ENCODE measurements at regions not wholly inside any gene's neighbourhood (a gene's known extent, or its start where the extent isn't known, plus 50 kb on each side); places are given as distances from the start of the nearest gene placed in this dataset.
A peak's percentile ranks its signal among the peaks of the same experiment; 100 is the strongest.

DNA sequence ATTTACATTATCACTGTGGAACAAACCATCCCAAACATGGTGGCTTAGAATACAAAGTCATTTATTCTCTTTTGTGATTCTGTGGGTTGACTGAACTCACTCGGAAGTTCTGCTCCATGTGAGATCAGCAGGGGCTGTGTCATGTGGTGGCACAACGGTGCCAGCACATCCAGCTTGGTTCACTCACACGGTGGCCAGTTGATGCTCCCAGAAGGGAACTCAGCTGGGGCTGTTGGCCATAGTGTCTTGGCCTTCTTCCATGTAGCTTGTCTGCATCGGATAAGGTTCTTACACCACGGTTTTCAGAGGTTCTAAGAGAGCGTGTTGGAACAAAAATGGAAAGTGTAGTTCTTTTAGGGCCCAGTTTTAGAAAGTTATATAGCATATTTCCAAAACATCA, 312.7 kb downstream of the DMRT2 start:
- no peaks in the 10 kb centered on the region for H3K27me3 ChIP-seq (ENCODE audit: insufficient read depth)
- no peak overlapping the region for H3K27ac ChIP-seq (ENCODE audit: low read depth)
- DNase-seq (ENCODE audit: low spot score): no peak
- no peak overlapping the region for H3K4me2 ChIP-seq
- peak overlapping the region; percentile 56; the same call in 1 of the 2 replicates for H2AFZ ChIP-seq
- H3K4me1 Mint-ChIP-seq: peaks cover 3% of the 10 kb centered on the region; the same call in 2 of the 3 replicates
- no peak overlapping the region for H3K27ac Mint-ChIP-seq
- no peaks in the 10 kb centered on the region for H3K79me2 ChIP-seq (replicated peaks; ENCODE audit: insufficient read depth)
- no peaks in the 10 kb centered on the region for H3K36me3 Mint-ChIP-seq (ENCODE audit: low read depth)
- no peaks in the 10 kb centered on the region for H3K4me1 ChIP-seq (ENCODE audit: insufficient read depth)
- H3K9me2 ChIP-seq (ENCODE audit: insufficient read depth): peaks cover 17% of the 10 kb centered on the region
- H3K9me3 Mint-ChIP-seq: no peaks in the 10 kb centered on the region
- H3K4me3 Mint-ChIP-seq: no peak overlapping the region
- no peak for ATAC-seq
- H3K4me3 ChIP-seq: no peak overlapping the region
- H3K27me3 Mint-ChIP-seq (ENCODE audit: insufficient read depth, low read depth, poor library complexity): no peaks in the 10 kb centered on the region
- no peaks in the 10 kb centered on the region for H4K20me1 ChIP-seq (replicated peaks; ENCODE audit: insufficient read depth)
- no peaks in the 10 kb centered on the region for H3K36me3 ChIP-seq (ENCODE audit: insufficient read depth)
- H3F3A ChIP-seq (replicated peaks; ENCODE audit: low read depth): no peaks in the 10 kb centered on the region
- no peak for TF ChIP-seq REST (IDR thresholded peaks at IDR 0.05; ENCODE audit: unreplicated experiment)
- TF ChIP-seq NANOG (IDR thresholded peaks at IDR 0.05; ENCODE audit: borderline replicate concordance): no peak
- no peak for TF ChIP-seq EZH2phosphoT487 (IDR thresholded peaks at IDR 0.05; ENCODE audit: unreplicated experiment)
- no peak for TF ChIP-seq JUNB (IDR thresholded peaks at IDR 0.05; ENCODE audit: unreplicated experiment)
- TF ChIP-seq, protein P1, sequence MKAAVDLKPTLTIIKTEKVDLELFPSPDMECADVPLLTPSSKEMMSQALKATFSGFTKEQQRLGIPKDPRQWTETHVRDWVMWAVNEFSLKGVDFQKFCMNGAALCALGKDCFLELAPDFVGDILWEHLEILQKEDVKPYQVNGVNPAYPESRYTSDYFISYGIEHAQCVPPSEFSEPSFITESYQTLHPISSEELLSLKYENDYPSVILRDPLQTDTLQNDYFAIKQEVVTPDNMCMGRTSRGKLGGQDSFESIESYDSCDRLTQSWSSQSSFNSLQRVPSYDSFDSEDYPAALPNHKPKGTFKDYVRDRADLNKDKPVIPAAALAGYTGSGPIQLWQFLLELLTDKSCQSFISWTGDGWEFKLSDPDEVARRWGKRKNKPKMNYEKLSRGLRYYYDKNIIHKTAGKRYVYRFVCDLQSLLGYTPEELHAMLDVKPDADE (IDR thresholded peaks at IDR 0.05): no peak
- no peak for TF ChIP-seq STAT1 (IDR thresholded peaks at IDR 0.05; ENCODE audit: unreplicated experiment)
- TF ChIP-seq ZNF114 (CRISPR knock-in tag; IDR thresholded peaks at IDR 0.05): no peak
- no peak for TF ChIP-seq ZNF462 (CRISPR knock-in tag; IDR thresholded peaks at IDR 0.05)
- no peak for TF ChIP-seq ZNF331 (CRISPR knock-in tag; IDR thresholded peaks at IDR 0.05; ENCODE audit: low read depth)
- TF ChIP-seq, protein P2, sequence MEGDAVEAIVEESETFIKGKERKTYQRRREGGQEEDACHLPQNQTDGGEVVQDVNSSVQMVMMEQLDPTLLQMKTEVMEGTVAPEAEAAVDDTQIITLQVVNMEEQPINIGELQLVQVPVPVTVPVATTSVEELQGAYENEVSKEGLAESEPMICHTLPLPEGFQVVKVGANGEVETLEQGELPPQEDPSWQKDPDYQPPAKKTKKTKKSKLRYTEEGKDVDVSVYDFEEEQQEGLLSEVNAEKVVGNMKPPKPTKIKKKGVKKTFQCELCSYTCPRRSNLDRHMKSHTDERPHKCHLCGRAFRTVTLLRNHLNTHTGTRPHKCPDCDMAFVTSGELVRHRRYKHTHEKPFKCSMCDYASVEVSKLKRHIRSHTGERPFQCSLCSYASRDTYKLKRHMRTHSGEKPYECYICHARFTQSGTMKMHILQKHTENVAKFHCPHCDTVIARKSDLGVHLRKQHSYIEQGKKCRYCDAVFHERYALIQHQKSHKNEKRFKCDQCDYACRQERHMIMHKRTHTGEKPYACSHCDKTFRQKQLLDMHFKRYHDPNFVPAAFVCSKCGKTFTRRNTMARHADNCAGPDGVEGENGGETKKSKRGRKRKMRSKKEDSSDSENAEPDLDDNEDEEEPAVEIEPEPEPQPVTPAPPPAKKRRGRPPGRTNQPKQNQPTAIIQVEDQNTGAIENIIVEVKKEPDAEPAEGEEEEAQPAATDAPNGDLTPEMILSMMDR (conservative IDR thresholded peaks at IDR 0.05; ENCODE audit: low read depth in 2 of 2): no peak

Measured in GM23338 (cell line).